ENCODE measurements at regions not wholly inside any gene's neighbourhood (a gene's known extent, or its start where the extent isn't known, plus 50 kb on each side); places are given as distances from the start of the nearest gene placed in this dataset.

DNA sequence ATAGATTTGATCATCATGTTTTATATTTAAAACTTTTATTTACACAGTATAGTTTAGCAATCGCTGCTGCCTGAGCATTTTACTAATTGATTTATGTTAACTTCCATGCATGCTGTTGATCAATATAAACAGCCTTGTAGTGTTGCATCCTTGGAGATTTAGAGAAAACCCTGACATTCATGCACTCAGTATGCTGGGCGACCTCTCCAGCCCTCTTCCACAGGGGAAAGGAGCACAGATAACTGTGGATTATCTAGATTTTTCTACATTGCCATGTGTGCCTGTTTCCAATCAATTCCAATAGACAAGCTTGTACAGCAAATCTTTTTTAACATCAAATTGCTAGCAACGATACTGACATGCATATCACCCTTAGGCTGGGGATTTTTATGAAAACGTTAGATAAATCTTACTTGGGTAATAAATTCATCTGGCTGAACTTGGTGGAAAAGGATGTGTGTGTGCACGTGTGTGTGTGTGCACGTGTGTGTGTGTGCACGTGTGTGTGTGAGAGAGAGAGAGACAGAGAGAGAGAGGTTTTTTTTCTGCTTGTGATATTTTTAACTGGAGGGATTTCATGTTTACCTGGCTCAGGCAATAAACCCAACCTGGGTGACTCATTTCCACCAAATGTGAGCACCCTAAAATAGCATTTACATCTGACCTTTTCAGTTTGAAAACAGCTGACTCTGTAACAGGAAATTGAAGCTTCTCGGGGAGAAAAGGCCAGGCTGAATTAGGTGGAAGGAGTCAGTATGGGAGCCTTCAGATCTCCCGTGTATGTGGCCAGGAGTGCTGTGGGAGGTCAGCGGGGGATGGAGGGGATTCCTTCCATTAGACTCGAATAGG is 339.8 kb downstream of the PRDM2 start:
- no peak for DNase-seq (ENCODE audit: low read depth)

DNA sequence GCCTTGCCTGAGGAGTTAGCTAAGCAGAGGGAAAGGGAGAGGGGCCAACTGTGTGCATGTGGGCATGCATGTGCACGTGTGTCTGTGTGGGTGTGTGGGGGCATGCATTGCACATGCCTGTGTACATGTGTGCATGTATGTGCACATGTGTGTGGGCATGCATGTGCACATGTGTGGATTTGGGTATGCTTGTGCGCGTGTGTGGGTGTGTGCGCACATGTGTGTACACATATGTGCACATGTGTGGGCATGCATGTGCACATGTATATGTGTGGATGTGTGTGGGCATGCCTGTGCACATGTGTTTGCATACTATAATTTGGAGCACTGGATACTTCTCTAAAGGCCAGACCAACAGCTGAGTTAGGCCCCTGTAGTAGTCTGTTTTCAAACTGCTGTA is 350.0 kb downstream of the PRDM2 start:
- DNase-seq (ENCODE audit: low read depth) = no peak

DNA sequence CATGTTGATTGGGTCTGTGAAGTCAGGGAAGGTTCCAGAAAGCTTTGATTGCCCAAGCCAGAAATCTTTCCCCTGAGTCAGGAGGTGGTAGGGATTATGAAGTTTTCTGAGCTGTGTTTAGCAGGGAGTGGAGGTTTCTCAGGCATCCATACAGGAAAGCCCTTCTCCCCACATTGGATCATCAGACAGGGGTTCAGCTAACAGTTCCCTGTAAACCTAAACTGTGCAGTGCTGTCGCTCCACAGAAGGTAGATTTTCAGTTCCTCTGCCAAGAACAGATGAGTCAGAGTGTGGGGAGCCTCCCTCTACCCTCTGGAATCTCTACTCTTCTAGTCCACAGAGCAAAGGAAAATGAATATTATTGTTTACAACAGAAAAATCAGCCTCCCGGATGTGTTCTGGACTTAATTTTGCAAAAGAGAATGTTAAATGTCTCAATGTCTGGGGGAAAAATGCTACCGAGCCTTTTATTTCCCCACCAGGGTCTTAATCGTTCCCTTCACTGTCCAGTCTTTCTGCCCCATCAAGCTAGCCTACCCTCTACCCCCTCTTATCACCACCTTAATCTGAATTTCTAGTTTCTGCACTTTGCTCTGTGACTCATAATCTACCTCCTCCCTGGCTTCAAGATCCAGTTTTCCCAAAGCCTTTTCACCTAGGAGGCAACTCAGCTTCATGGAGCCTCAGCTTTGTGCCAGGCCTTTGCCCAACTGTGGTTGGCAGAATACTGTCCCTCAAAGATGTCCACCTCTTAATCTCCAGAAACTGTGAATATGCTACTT is 355.6 kb downstream of the PRDM2 start:
- DNase-seq (ENCODE audit: low read depth) = no peak

DNA sequence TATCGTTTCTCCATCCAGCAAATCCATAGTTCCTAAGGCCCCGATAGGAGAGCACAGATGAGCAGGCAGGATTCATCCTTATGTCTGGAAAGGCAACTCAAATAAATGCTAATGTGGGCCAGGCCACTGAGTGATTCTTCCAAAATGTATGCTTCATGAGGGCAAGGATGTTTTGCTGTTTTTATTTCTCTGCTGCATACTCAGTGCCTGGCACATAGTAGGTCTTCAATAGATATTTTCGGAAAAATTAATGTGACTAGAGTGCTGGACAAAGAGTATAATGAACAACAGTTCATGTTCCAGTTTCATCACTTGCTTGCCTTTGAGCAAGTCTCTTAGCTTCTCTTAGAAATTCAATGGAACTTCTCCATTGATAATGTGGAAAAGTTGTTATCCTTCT is 357.7 kb downstream of the PRDM2 start:
- DNase-seq (ENCODE audit: low read depth) = no peak

DNA sequence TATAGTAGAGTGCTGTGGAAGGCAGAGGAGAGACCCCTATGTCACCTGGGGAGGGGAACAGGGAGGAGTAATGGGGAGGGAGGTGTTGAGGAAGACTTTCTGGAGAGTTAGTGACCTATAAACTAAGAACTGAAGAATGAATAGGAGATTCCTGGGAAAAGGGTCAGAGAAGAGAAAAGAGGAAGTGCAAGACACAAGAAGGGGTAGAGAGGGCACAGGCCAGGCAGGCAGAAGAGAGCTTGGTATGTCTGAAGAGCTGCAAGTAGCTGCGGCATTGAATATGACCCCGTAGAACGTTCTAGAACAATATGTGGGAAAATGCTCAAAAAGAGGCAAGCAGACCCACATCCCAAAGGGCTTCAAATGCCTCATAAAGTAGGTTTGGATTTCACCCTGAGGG is 361.2 kb downstream of the PRDM2 start:
- DNase-seq (ENCODE audit: low read depth) = no peak

DNA sequence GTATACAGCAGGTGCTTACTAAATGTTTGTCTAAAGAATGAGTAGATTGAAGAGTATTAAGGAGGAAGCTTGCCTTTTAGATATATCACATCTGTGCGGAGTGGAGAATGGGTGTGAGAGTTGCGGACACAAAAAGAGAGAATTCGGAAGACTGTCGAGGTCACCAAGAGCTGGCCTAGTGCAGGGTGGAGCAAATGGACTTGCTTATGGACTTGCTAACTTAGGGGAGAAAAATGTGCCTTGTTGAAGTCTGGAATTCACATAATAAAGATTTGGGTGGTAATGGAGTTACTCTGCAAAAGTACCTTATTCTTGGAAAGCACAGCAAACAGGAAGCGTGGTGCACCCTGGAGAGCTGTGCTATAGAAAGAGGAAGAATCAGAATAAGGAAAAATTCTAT is 361.7 kb downstream of the PRDM2 start:
- DNase-seq (ENCODE audit: low read depth) = no peak

DNA sequence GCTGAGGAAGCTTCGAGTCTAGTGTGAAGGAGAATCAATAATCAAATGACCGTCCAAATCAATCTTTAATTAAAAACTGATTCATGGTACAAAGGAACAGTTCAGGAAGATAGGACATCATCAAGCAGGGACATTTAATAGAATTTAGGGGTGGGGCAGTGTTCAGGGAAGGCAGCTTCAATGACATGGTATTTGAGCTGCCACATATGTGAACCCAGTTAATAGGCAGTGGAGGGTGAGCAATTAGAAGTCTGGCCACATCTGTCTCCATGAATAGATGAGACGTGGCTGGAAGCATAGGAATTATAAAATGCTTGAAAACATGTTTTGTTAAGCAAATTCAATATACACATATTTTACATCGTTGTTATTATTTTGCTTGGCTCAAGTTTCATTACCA is 362.7 kb downstream of the PRDM2 start:
- no peak for DNase-seq (ENCODE audit: low read depth)

DNA sequence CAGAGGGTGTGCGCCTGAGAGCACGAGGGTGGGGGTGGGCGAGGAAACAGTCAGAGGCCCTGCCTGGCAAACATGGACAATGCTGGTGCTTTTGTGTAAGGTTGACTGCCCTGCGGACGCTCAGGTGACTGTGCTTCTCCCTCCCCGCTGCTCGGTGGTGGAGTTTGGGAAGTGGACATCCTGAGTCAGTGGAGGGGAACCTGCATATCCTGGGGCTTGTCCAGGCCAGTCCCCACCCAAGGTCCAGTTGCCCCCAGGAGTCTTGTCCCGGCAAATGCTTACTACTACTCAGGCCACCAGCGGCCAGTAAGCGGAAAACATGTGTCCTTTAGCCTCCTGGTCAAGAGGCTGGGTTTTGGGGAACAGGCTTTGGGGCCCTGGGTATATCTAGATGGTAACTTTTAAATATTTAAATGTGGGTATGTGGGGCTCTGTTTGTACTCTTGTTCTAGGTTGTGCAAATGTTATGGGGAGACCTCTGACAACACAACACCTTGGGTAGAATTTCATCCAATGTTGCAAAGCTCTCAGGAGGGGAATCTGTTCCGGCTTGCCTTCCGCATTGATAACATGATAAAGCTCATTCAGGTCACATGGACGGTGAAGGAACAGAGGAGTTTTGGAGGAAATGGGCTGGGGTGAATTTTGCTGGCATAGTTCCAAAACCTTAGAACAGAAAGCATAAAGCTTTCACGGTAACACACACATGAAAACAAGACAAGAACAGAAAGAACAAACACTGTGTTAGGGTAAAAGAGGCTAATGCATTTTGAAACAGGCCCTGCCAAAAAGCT is 364.9 kb downstream of the PRDM2 start:
- DNase-seq (ENCODE audit: low read depth) = no peak

DNA sequence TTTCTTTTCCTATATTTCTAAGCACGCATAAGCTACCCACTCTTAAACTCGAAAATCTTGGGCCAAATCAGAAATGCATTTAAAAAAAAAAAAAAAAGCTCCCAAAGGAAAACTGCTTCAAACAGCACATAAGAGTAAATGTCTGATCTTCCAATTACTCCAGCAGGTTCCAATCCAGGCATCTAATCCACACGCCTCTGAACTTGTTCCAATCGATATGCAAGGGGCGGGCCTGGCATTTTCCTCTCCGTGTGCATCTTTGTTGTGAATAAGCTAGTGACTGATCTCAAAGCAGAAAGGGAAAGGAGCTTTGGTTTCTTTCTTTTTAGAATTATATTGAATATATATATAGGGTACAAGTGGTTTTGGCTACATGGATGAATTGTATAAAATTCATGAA is 365.5 kb downstream of the PRDM2 start:
- no peak for DNase-seq (ENCODE audit: low read depth)

DNA sequence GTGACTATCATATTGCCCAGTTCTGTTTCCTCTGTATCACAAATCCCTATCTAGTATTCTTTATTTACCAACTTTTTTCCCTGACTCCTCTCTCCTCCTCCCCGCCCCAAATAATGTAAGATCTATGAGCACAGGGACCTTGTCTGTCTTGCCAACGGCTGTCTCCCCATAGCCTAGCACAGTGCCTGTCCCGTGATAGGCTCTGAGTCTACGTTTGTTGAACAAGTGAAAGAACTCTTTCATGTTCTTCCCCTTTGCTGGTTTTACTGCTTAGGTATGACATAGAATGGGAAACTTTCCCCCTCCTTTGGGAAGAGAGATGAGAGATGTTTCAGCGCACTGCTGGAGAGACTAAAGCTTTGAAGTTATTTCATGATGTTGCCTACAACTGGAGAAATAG is 367.0 kb downstream of the PRDM2 start:
- DNase-seq (ENCODE audit: low read depth) = no peak

DNA sequence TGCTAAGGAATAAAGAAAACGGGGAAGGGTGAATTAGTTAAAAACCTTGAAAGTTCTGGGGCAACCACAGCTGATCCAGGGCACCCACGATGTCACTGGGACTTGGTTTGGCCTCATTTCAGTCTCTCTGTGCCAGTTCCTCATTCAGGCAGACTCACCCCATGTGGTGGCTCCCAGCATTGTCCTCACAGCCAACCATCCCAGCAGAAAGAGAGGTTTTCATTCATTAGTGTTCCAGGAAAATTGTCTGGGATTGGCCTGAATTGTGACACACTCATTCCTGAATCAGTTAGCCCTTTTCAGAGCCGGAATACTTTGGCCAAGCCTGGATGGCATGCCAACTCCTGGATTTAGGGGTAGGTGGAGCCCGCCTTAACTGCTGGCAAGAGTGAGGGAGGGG is 367.7 kb downstream of the PRDM2 start:
- DNase-seq (ENCODE audit: low read depth) = no peak

DNA sequence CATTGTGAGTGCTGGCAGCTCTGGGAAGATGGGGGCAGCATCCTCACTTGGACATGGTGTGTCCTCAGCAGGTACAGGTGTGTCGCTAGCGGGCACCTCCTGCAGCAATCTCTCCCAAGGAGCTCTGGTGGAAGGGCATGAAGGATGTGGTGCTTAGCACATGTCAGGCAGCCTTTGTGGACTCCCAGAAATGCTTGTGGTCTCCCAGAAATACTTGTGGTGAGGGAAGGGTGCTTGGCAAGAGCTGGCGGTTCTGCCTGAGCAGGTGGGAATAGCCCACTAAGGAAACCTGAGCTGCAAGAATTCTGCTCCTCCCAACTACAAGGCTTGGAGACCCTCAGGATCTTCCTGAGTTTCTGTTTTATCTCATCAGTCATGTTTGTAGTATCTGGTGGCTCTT is 371.6 kb downstream of the PRDM2 start:
- DNase-seq (ENCODE audit: low read depth) = no peak

DNA sequence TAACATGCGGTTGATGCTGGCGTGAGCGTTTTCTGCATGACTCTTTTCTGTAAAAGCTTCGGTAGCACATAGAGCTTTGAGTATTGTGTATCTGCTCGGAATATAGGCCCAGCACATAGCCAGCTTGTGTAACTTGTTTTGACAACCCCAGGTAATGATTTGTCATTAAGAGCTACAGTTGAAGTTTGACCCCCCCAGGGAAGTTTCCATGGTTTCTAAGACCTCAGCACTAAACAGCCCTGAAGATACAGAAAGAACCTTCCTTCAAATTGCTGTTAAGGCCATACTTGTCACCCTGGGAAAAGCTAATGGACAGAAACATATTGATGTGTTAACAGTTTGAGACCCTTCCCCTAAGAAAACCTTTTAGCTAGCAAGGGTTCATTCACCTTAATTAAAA is 380.7 kb downstream of the PRDM2 start:
- DNase-seq (ENCODE audit: low read depth) = no peak

DNA sequence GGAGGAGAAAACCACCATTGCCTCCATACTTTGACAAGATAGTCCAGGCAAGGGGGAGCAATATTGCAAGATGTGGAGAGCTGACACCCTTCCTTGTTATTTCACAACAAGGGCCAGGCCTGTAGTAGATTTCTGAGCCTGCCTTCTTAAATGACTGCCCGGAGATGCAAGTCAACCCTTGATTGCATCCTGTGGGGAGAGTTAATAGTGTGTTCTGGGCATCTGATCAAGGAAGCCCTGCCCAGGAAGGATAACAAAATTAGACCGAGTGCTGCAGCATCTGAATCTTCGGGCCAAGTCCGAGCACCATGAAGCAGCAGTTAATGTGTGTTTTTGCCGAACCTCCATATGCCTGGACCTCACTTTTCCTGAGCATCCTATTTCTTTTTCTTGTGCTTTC is 382.3 kb downstream of the PRDM2 start:
- no peak for DNase-seq (ENCODE audit: low read depth)

DNA sequence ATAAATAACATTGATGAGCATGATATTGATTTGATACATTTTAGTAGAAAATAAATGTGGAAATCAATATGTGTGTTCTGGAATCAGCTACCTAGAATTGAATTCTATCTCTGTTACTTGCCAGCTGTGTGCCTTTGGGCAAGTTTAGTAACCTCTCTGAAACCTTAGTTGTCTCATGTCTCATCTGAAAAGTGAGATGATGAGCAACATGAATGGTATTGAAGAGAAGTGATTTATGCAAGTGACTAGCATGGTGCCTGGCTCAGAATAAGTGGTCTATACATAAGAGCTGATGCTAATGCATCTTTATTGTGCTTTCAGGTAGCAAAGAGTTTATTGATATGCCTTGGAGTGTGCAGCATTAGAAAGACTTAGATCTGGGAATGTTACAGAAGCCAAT is 383.3 kb downstream of the PRDM2 start:
- DNase-seq (ENCODE audit: low read depth) = no peak

DNA sequence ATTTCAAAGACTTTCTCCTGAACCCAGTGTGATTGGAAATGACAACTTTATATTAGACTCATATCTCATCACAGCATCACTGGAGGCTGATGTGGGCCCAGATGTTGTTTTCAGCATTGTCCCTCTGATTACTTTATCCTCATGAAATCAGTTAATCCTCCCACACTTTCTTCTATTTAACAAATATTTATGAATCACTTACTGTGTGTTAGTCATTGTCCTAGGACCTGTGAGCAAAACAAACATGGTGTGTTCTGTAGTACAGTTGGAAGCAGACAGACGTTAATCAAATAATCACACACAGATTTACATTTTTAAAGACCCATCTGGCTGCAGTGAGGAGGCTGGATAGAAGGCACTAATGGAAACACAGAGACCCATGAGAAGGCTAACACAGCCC is 383.7 kb downstream of the PRDM2 start:
- DNase-seq (ENCODE audit: low read depth) = no peak

DNA sequence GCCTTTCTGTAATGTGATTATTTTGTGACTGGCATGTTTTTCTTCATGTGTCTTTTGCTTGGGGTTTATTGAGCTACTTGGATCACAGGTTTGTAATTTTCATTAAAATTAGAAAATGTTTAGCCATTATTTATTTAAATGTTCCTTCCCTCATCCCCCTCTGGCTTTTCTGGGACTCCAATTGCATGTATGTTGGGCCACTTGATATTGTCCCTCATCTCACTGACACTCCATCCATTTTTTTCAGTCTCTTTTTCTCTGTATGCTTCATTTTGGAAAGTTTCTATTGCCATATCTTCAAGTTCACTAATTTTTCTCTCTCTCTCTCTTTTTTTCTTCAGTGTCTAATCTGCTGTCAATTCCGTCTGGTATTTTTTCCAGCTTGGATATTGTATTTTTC is 390.1 kb downstream of the PRDM2 start:
- no peak for DNase-seq (ENCODE audit: low read depth)

DNA sequence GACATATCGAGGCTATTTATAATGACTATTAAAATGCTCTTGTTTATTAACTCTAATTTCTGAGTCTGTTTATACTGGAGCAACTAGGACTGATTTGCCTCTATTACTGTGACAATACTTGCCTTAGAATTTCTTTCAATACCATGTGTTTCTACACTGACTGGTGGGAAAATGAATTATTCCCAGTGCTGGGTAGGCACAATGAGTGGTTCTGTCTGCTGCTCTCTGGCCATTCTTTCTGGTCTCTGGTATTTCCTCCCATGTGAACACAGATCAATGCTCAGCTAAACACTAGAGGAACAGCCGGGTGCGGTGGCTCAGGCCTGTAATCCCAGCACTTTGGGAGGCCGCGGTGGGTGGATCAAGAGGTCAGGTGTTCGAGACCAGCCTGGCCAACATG is 390.5 kb downstream of the PRDM2 start:
- DNase-seq (ENCODE audit: low read depth) = no peak

DNA sequence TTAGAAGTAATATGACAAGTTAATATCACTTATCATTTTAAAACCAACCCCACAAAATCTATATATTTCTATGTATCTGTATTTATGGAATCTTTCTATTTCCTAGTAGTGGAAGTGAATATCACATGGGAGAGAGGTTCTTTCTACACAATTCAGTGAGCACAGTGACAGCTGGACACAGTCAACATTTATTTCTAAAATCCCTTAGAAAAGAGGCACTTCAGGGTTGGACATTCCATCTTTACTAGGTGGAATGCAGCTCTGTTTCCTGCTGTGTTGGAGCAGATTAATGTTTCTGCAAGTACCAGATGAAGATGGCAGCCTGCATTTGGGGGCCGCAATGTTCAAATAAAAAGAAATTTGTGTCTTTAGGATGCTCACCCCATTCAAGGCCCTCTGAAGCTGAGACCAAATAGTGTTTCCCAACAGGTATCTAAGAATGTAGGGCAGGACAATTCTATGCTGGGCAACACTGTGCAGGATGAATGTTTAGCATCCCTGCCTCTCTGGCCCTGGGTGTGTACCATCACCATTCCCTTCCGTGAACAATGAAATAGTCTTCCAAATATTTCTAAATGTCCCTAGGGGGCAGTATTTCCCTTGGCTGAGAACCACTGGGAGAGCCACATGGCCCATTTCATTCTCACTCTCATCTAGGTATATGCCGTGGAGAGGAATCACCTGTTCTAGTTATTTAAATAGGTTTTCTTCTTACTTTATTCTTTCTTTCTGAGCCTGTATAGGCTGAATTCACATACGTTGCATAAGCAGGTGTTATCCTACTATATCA is 394.8 kb downstream of the PRDM2 start:
- no peak for DNase-seq (ENCODE audit: low read depth)

DNA sequence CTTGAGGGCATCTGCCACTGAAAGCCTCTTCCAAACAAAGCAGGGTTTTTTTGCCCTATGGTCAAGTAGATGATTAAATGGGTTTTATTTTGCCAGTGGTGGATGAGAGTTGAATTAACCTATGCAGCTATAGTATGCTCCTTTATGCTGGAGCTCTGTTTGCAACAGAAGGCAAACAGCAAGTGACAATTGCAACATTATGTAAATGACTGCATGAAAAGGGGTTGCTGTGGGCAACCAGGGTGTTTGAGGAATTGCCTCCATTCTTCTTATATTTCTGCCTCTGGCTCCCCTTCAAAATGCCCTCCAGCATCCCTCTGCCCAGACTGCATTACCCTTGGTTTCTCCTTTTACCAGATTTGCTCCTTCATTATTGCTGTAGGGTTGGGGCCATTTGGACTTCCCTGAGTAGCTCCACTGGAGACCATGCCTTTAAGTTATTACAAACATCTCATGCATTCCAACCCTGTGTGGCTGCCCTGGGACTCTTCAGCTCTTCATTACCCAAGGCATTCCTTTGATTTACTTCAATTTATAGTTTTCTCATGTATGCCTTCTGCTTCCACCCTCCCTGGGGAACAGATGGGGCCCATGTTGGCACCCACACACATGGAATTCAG is 398.4 kb downstream of the PRDM2 start:
- no peak for DNase-seq (ENCODE audit: low read depth)

DNA sequence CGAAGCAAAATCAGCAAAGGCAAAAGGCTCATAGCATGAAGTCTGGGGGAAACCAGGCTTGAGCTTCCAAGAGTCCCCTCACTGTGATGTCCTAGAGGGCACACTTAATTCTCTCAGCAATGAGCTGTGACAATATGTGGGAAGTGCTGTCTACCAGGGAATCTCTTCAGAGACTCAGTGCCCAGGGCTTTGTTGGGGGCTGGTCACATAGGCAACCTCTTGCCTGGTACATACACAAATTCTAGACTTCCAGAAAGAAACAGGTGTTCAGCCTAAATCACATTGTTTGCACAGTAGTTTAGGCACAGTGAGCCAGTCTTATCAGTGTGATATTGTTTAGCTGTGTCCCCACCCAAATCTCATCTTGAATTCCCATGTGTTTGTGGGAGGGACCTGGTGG is 400.5 kb downstream of the PRDM2 start:
- no peak for DNase-seq (ENCODE audit: low read depth)

Measured in T follicular helper cell (primary cell).